ENCODE measurements at regions not wholly inside any gene's neighbourhood (a gene's known extent, or its start where the extent isn't known, plus 50 kb on each side); places are given as distances from the start of the nearest gene placed in this dataset.

DNA sequence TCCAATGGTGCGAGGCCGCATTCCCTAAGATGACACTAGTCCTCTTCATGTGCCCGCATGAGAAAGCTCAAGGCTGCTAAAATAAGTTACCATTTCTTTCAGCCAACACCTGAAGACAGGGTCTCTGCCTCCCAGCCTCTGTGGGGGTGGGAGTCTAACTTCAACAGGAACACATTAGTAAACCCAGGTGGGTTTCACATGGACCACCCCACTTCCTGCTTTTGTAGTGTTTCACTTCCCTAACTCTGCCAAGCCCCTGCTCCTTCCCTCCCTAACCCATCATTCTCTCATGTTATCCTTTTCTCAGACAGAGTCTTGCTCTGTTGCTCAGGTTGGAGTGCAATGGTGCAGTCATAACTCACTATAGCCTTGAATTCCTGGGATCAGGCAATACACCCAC, 783.6 kb downstream of the UQCRFS1 start:
- TF ChIP-seq CTCF (IDR thresholded peaks at IDR 0.05 in 8 of 11, conservative IDR thresholded peaks at IDR 0.05 in 3 of 11) (no peak), POLR2AphosphoS5 (IDR thresholded peaks at IDR 0.05) (no peak)

Data from spleen (tissue), 7 donors.